GM21360 (cell line): ENCODE measurements at regions not wholly inside any gene's neighbourhood (a gene's known extent, or its start where the extent isn't known, plus 50 kb on each side); places are given as distances from the start of the nearest gene placed in this dataset.
A peak's percentile ranks its signal among the peaks of the same experiment; 100 is the strongest.

ENCODE experiments used
- ATAC-seq: cut with Tn5 transposase; IDR thresholded peaks from one replicate; pipeline ENCODE4 v1.9.1; 2021; ENCODE audit warnings: mild to moderate bottlenecking, moderate library complexity; ENCODE audit not compliant: unreplicated experiment

- ATAC-seq: no peak
Measured at GRCh38 chr3:67828486-67829010, 174.1 kb upstream of the SUCLG2 start.

- ATAC-seq: no peak
Measured at GRCh38 chr3:67821135-67821534, 166.7 kb upstream of the SUCLG2 start.

GRCh38 chr3:67819447-67819846 is 165.0 kb upstream of the SUCLG2 start:
- no peak for ATAC-seq

GRCh38 chr3:67809370-67809935 is 155.0 kb upstream of the SUCLG2 start:
- no peak for ATAC-seq

- no peak for ATAC-seq
Measured at GRCh38 chr3:67808906-67809305, 154.5 kb upstream of the SUCLG2 start.

- ATAC-seq: no peak
Measured at GRCh38 chr3:67804578-67804977, 150.2 kb upstream of the SUCLG2 start.

- ATAC-seq: no peak
Measured at GRCh38 chr3:67804089-67804488, 149.7 kb upstream of the SUCLG2 start.

GRCh38 chr3:67798412-67798811 is 144.0 kb upstream of the SUCLG2 start:
- no peak for ATAC-seq

GRCh38 chr3:67791620-67792019 is 137.2 kb upstream of the SUCLG2 start:
- no peak for ATAC-seq

GRCh38 chr3:67790043-67790442 is 135.6 kb upstream of the SUCLG2 start:
- peak; percentile 96 for ATAC-seq

GRCh38 chr3:67788396-67788795 is 134.0 kb upstream of the SUCLG2 start:
- ATAC-seq: no peak

GRCh38 chr3:67783281-67784250 is 129.2 kb upstream of the SUCLG2 start:
- no peak for ATAC-seq

GRCh38 chr3:67781871-67782270 is 127.5 kb upstream of the SUCLG2 start:
- no peak for ATAC-seq

- ATAC-seq: no peak
Measured at GRCh38 chr3:67781218-67781617, 126.8 kb upstream of the SUCLG2 start.

- no peak for ATAC-seq
Measured at GRCh38 chr3:67774676-67775075, 120.3 kb upstream of the SUCLG2 start.

GRCh38 chr3:67765575-67765974 is 111.2 kb upstream of the SUCLG2 start:
- no peak for ATAC-seq

GRCh38 chr3:67745296-67745695 is 90.9 kb upstream of the SUCLG2 start:
- no peak for ATAC-seq

GRCh38 chr3:67744699-67745098 is 90.3 kb upstream of the SUCLG2 start:
- no peak for ATAC-seq

- no peak for ATAC-seq
Measured at GRCh38 chr3:67739851-67740250, 85.4 kb upstream of the SUCLG2 start.

- ATAC-seq: no peak
Measured at GRCh38 chr3:67737906-67738865, 83.8 kb upstream of the SUCLG2 start.

GRCh38 chr3:67737140-67737539 is 82.7 kb upstream of the SUCLG2 start:
- ATAC-seq: no peak
